NT2/D1 (cell line): ENCODE measurements at regions not wholly inside any gene's neighbourhood (a gene's known extent, or its start where the extent isn't known, plus 50 kb on each side); places are given as distances from the start of the nearest gene placed in this dataset.
"Not testable (repeated sequence)": the region's sequence is repeated elsewhere in the genome, so short reads cannot be mapped to it uniquely, and the experiment has no call there.

Experiments used
- DNase-seq: peaks from one replicate; pipeline ENCODE4 v3.0.0-alpha.2; 2011; ENCODE audit warnings: low read depth, low spot score
- H3K27me3 ChIP-seq: 2 replicates; pipeline ENCODE4 v1.6.0; 2011; ENCODE audit warnings: mild to moderate bottlenecking; ENCODE audit not compliant: insufficient read length, insufficient read depth
- H3K36me3 ChIP-seq: 2 replicates; pipeline ENCODE4 v1.6.1; 2011; ENCODE audit warnings: mild to moderate bottlenecking, low read length, mixed read lengths; ENCODE audit not compliant: insufficient read depth, insufficient read length
- H3K4me1 ChIP-seq: 2 replicates; pipeline ENCODE4 v1.5.1; 2011; ENCODE audit not compliant: insufficient read depth, insufficient read length
- H3K4me3 ChIP-seq: 2 replicates; pipeline ENCODE4 v1.5.1; 2011; ENCODE audit warnings: low read depth; ENCODE audit not compliant: insufficient read length
- H3K9ac ChIP-seq: 2 replicates; pipeline ENCODE4 v1.6.0; 2011; ENCODE audit warnings: low read depth; ENCODE audit not compliant: insufficient read length
- H3K9me3 ChIP-seq: 2 replicates; pipeline ENCODE4 v1.5.1; 2011; ENCODE audit warnings: mild to moderate bottlenecking, low read length; ENCODE audit not compliant: insufficient read depth
- SUZ12 ChIP-seq: IDR thresholded peaks from 2 replicates; pipeline ENCODE4 v1.6.1; 2011; ENCODE audit not compliant: insufficient read length, insufficient read depth; ENCODE audit errors: extremely low read depth
- YY1 ChIP-seq: IDR thresholded peaks from 2 replicates; pipeline ENCODE4 v1.6.1; 2011; ENCODE audit not compliant: insufficient read length, insufficient read depth
- ZNF274 ChIP-seq: IDR thresholded peaks from 2 replicates; pipeline ENCODE4 v1.6.1; 2011; ENCODE audit warnings: mild to moderate bottlenecking, low read depth, low read length

- Histone ChIP-seq H3K4me3 (no peak overlapping the region), H3K27me3 (no peaks in the 10 kb centered on the region), H3K9ac (no peak overlapping the region), H3K4me1 (no peaks in the 10 kb centered on the region), H3K36me3 (no peaks in the 10 kb centered on the region), H3K9me3 (peaks cover 8% of the 10 kb centered on the region; the same call in 1 of the 2 replicates)
- TF ChIP-seq ZNF274 (no peak), YY1 (no peak), SUZ12 (no peak)
- no peak for DNase-seq
Observed at GRCh38 chr1:168405906-168406549, 125.4 kb downstream of the TBX19 start.

- Histone ChIP-seq H3K9me3 (peaks cover 8% of the 10 kb centered on the region; the same call in 1 of the 2 replicates), H3K4me3 (no peak overlapping the region), H3K36me3 (no peaks in the 10 kb centered on the region), H3K27me3 (no peaks in the 10 kb centered on the region), H3K4me1 (peaks cover 3% of the 10 kb centered on the region), H3K9ac (no peak overlapping the region)
- no peak for DNase-seq
- TF ChIP-seq SUZ12 (no peak), ZNF274 (no peak), YY1 (no peak)
Observed at GRCh38 chr1:168403140-168403539, 122.5 kb downstream of the TBX19 start.

GRCh38 chr1:168402466-168402865, 121.8 kb downstream of the TBX19 start:
- H3K27me3 ChIP-seq, H3K4me1 ChIP-seq, H3K4me3 ChIP-seq, H3K9ac ChIP-seq, H3K9me3 ChIP-seq, DNase-seq, H3K36me3 ChIP-seq: not testable (repeated sequence)

- no peaks in the 10 kb centered on the region for H3K27me3 ChIP-seq
- no peak for DNase-seq
- no peaks in the 10 kb centered on the region for H3K36me3 ChIP-seq
- H3K9ac ChIP-seq: no peak overlapping the region
- H3K9me3 ChIP-seq: peaks cover 1% of the 10 kb centered on the region; the same call in 1 of the 2 replicates
- peaks cover 3% of the 10 kb centered on the region for H3K4me1 ChIP-seq
- TF ChIP-seq YY1 (no peak), SUZ12 (no peak), ZNF274 (no peak)
- H3K4me3 ChIP-seq: no peak overlapping the region
Observed at GRCh38 chr1:168401341-168401740, 120.7 kb downstream of the TBX19 start.

- H3K9me3 ChIP-seq: no peaks in the 10 kb centered on the region
- TF ChIP-seq SUZ12 (no peak), ZNF274 (no peak), YY1 (no peak)
Observed at GRCh38 chr1:168400139-168400538, 119.5 kb downstream of the TBX19 start.

GRCh38 chr1:168397806-168398205, 117.1 kb downstream of the TBX19 start:
- Histone ChIP-seq H3K36me3 (no peaks in the 10 kb centered on the region), H3K9ac (no peak overlapping the region), H3K9me3 (no peaks in the 10 kb centered on the region), H3K4me3 (no peak overlapping the region), H3K27me3 (no peaks in the 10 kb centered on the region), H3K4me1 (peaks cover 6% of the 10 kb centered on the region)
- TF ChIP-seq ZNF274: no peak
- no peak for TF ChIP-seq SUZ12
- TF ChIP-seq YY1: no peak
- no peak for DNase-seq

More at GRCh38 chr1:168400139-168400538, 119.5 kb downstream of the TBX19 start:
- no peak overlapping the region for H3K4me3 ChIP-seq
- peaks cover 3% of the 10 kb centered on the region for H3K4me1 ChIP-seq
- DNase-seq: no peak
- no peaks in the 10 kb centered on the region for H3K27me3 ChIP-seq
- no peak overlapping the region for H3K9ac ChIP-seq
- no peaks in the 10 kb centered on the region for H3K36me3 ChIP-seq

- Histone ChIP-seq H3K4me1 (peaks cover 6% of the 10 kb centered on the region), H3K4me3 (no peak overlapping the region), H3K27me3 (no peaks in the 10 kb centered on the region), H3K36me3 (no peaks in the 10 kb centered on the region), H3K9me3 (no peaks in the 10 kb centered on the region), H3K9ac (no peak overlapping the region)
- DNase-seq: no peak
- TF ChIP-seq SUZ12 (no peak), YY1 (no peak), ZNF274 (no peak)
Observed at GRCh38 chr1:168396940-168397684, 116.4 kb downstream of the TBX19 start.
